ENCODE measurements at regions not wholly inside any gene's neighbourhood (a gene's known extent, or its start where the extent isn't known, plus 50 kb on each side); places are given as distances from the start of the nearest gene placed in this dataset.

GRCh38 chr3:135898774-135899173 lies 66.8 kb upstream of the PPP2R3A start:
- Mint-ChIP-seq H3K9me3 (no peaks in the 10 kb centered on the region), H3K4me3 (no peak overlapping the region), H3K27ac (no peak overlapping the region), H3K27me3 (ENCODE audit: insufficient read depth) (no peaks in the 10 kb centered on the region), H3K4me1 (ENCODE audit: low read depth) (peaks cover 39% of the 10 kb centered on the region), H3K36me3 (ENCODE audit: low read depth) (peaks cover 7% of the 10 kb centered on the region)
- DNase-seq: no peak
- TF ChIP-seq CTCF (IDR thresholded peaks at IDR 0.05): no peak

- DNase-seq: peak; percentile 51
- Mint-ChIP-seq H3K4me3 (no peak overlapping the region), H3K27ac (no peak overlapping the region), H3K4me1 (ENCODE audit: low read depth) (peaks cover 19% of the 10 kb centered on the region), H3K9me3 (no peaks in the 10 kb centered on the region), H3K36me3 (ENCODE audit: low read depth) (peaks cover 7% of the 10 kb centered on the region), H3K27me3 (ENCODE audit: insufficient read depth) (peaks cover 1% of the 10 kb centered on the region; the same call in 1 of the 2 replicates)
- peak; percentile 61 for TF ChIP-seq CTCF (IDR thresholded peaks at IDR 0.05)
Measured at GRCh38 chr3:135905058-135905724, 60.3 kb upstream of the PPP2R3A start.

- Mint-ChIP-seq H3K36me3 (ENCODE audit: low read depth) (no peaks in the 10 kb centered on the region; the same call in 1 of the 2 replicates), H3K27me3 (ENCODE audit: insufficient read depth) (peaks cover 1% of the 10 kb centered on the region; the same call in 1 of the 2 replicates), H3K4me1 (ENCODE audit: low read depth) (peaks cover 28% of the 10 kb centered on the region), H3K27ac (no peak overlapping the region), H3K9me3 (no peaks in the 10 kb centered on the region), H3K4me3 (no peak overlapping the region)
- DNase-seq: no peak
- no peak for TF ChIP-seq CTCF (IDR thresholded peaks at IDR 0.05)
Measured at GRCh38 chr3:135907422-135908165, 57.9 kb upstream of the PPP2R3A start.

- no peak for TF ChIP-seq CTCF (IDR thresholded peaks at IDR 0.05)
- Mint-ChIP-seq H3K4me1 (ENCODE audit: low read depth) (peaks cover 28% of the 10 kb centered on the region), H3K27me3 (ENCODE audit: insufficient read depth) (peaks cover 1% of the 10 kb centered on the region; the same call in 1 of the 2 replicates), H3K36me3 (ENCODE audit: low read depth) (no peaks in the 10 kb centered on the region; the same call in 1 of the 2 replicates), H3K27ac (no peak overlapping the region), H3K4me3 (no peak overlapping the region), H3K9me3 (no peaks in the 10 kb centered on the region)
- peak; percentile 17 for DNase-seq
Measured at GRCh38 chr3:135908225-135908624, 57.3 kb upstream of the PPP2R3A start.

- Mint-ChIP-seq H3K36me3 (ENCODE audit: low read depth) (no peaks in the 10 kb centered on the region; the same call in 1 of the 2 replicates), H3K4me3 (no peak overlapping the region), H3K4me1 (ENCODE audit: low read depth) (peaks cover 28% of the 10 kb centered on the region), H3K27ac (no peak overlapping the region), H3K27me3 (ENCODE audit: insufficient read depth) (peaks cover 1% of the 10 kb centered on the region; the same call in 1 of the 2 replicates), H3K9me3 (no peaks in the 10 kb centered on the region)
- no peak for DNase-seq
- TF ChIP-seq CTCF (IDR thresholded peaks at IDR 0.05): no peak
Measured at GRCh38 chr3:135908737-135909136, 56.8 kb upstream of the PPP2R3A start.
